WI38 (cell line): ENCODE measurements at regions not wholly inside any gene's neighbourhood (a gene's known extent, or its start where the extent isn't known, plus 50 kb on each side); places are given as distances from the start of the nearest gene placed in this dataset.

Source experiments
- H3K4me3 ChIP-seq: 2 replicates; pipeline ENCODE4 v1.5.1; 2011; ENCODE audit warnings: low read depth, mild to moderate bottlenecking, control low read depth, low read length
- CTCF ChIP-seq: IDR thresholded peaks from 2 replicates; pipeline ENCODE4 v1.5.1; 2012; ENCODE audit warnings: low read depth, mild to moderate bottlenecking, control low read depth, low read length

GRCh38 chr2:120622159-120622869 lies 113.4 kb upstream of the GLI2 start:
- TF ChIP-seq CTCF: no peak
- H3K4me3 ChIP-seq: no peak overlapping the region

GRCh38 chr2:120622886-120623753 lies 112.5 kb upstream of the GLI2 start:
- no peak for TF ChIP-seq CTCF
- H3K4me3 ChIP-seq: no peak overlapping the region

- no peak overlapping the region for H3K4me3 ChIP-seq
- TF ChIP-seq CTCF: no peak
These were observed 111.5 kb upstream of the GLI2 start for GRCh38 chr2:120624061-120624737.

- no peak overlapping the region for H3K4me3 ChIP-seq
- TF ChIP-seq CTCF: no peak
These were observed 110.8 kb upstream of the GLI2 start for GRCh38 chr2:120624738-120625446.

GRCh38 chr2:120625865-120626560 lies 109.7 kb upstream of the GLI2 start:
- TF ChIP-seq CTCF: no peak
- H3K4me3 ChIP-seq: no peak overlapping the region

GRCh38 chr2:120626566-120626965 lies 109.1 kb upstream of the GLI2 start:
- H3K4me3 ChIP-seq: no peak overlapping the region
- TF ChIP-seq CTCF: no peak
